Caco-2 (cell line): ENCODE measurements at regions not wholly inside any gene's neighbourhood (a gene's known extent, or its start where the extent isn't known, plus 50 kb on each side); places are given as distances from the start of the nearest gene placed in this dataset.

Source experiments
- BruUV-seq: library from RNA; stranded (reverse); fragments of 400-500 nt; replicated peaks from 2 replicates; lab custom pipeline; 2021; lab: Mats Ljungman, UMichigan
- CTCF ChIA-PET: fragments of 300-600 bp; sonication (Branson Sonifier 250); formaldehyde crosslinking; loops from one replicate; lab custom pipeline; 2022; ENCODE audit warnings: antibody characterized with exemption; lab: Charles Lee
- POLR2A ChIA-PET: fragments of 300-600 bp; sonication (Branson Sonifier 250); formaldehyde crosslinking; loops from one replicate; lab custom pipeline; 2022; ENCODE audit warnings: antibody characterized with exemption; lab: Charles Lee
- DNase-seq, 2 experiments: peaks; one replicate each; pipeline versions ENCODE4 v3.0.0 to v3.0.0-alpha.2; 2020 to 2022
- H3K27me3 ChIP-seq: replicated peaks from 2 replicates; pipeline ENCODE4 v1.6.0; 2011; ENCODE audit warnings: low read length; ENCODE audit not compliant: control insufficient read depth, insufficient read depth
- H3K36me3 ChIP-seq: 2 replicates; pipeline ENCODE4 v1.5.1; 2011; ENCODE audit warnings: low read length; ENCODE audit not compliant: control insufficient read depth, insufficient read depth
- H3K4me1 ChIP-seq: fragments of 250-450 bp; sonication (Bioruptor Pico); 2 replicates; pipeline ENCODE4 v1.5.1; 2020; ENCODE audit warnings: mild to moderate bottlenecking
- H3K4me3 ChIP-seq: 2 replicates; pipeline ENCODE4 v1.5.1; 2011; ENCODE audit warnings: low read depth, mild to moderate bottlenecking, control low read depth, low read length
- H3K9me3 ChIP-seq: fragments of 250-450 bp; sonication (Bioruptor Pico); 2 replicates; pipeline ENCODE4 v1.5.1; 2020; ENCODE audit warnings: mild to moderate bottlenecking, moderate library complexity
- H3K27ac Mint-ChIP-seq: one replicate; pipeline ENCODE4 v1.8.0; 2022; ENCODE audit warnings: mixed read lengths; ENCODE audit not compliant: unreplicated experiment
- H3K27me3 Mint-ChIP-seq: one replicate; pipeline ENCODE4 v1.8.0; 2022; ENCODE audit warnings: mixed read lengths; ENCODE audit not compliant: insufficient read depth, unreplicated experiment
- H3K36me3 Mint-ChIP-seq: one replicate; pipeline ENCODE4 v1.8.0; 2022; ENCODE audit warnings: mild to moderate bottlenecking, mixed read lengths; ENCODE audit not compliant: insufficient read depth, unreplicated experiment
- H3K4me1 Mint-ChIP-seq: one replicate; pipeline ENCODE4 v1.8.0; 2022; ENCODE audit warnings: low read depth, mixed read lengths; ENCODE audit not compliant: unreplicated experiment
- H3K4me3 Mint-ChIP-seq: one replicate; pipeline ENCODE4 v1.8.0; 2022; ENCODE audit warnings: mild to moderate bottlenecking, moderate library complexity, mixed read lengths; ENCODE audit not compliant: unreplicated experiment
- H3K9me3 Mint-ChIP-seq: one replicate; pipeline ENCODE4 v1.8.0; 2022; ENCODE audit warnings: mixed read lengths; ENCODE audit not compliant: unreplicated experiment
- CTCF ChIP-seq, 2 experiments: fragments of 200-600 bp in 1 of 2; IDR thresholded peaks; 1 replicate in 1 of 2; 2 replicates in 1 of 2; pipeline versions ENCODE4 v1.5.1 to v1.8.0; 2011 to 2022; ENCODE audit warnings: antibody characterized with exemption in 1 of 2, control low read depth in 1 of 2, inconsistent platforms in 1 of 2, low read depth in 1 of 2, low read length in 1 of 2, mild to moderate bottlenecking in 1 of 2, moderate library complexity in 1 of 2; ENCODE audit not compliant: insufficient read depth in 1 of 2, severe bottlenecking in 1 of 2, unreplicated experiment in 1 of 2
- intact Hi-C: fragments of 100-400 bp; cut with micrococcal nuclease; formaldehyde crosslinking; loops from one replicate; pipeline ENCODE4 v1.10.0; 2022; ENCODE audit not compliant: unreplicated experiment

- intact Hi-C loops = no loop called here
- Histone ChIP-seq H3K36me3 (no peaks in the 10 kb centered on the region), H3K4me3 (no peak overlapping the region), H3K4me1 (no peaks in the 10 kb centered on the region), H3K9me3 (no peaks in the 10 kb centered on the region), H3K27me3 (no peaks in the 10 kb centered on the region)
- Mint-ChIP-seq H3K27me3 (peaks cover 2% of the 10 kb centered on the region), H3K36me3 (no peaks in the 10 kb centered on the region), H3K4me3 (no peak overlapping the region), H3K9me3 (no peaks in the 10 kb centered on the region), H3K27ac (no peak overlapping the region), H3K4me1 (no peaks in the 10 kb centered on the region)
- DNase-seq = no peak
- CTCF ChIA-PET = no interaction called here
- no peak for TF ChIP-seq CTCF (IDR thresholded peaks at IDR 0.05; ENCODE audit: insufficient read depth in 1 of 2, low read depth in 1 of 2, low read length in 1 of 2, severe bottlenecking in 1 of 2, unreplicated experiment in 1 of 2)
- POLR2A ChIA-PET = no interaction called here
- no TSS peak for BruUV-seq
Measured at GRCh38 chr13:70612881-70613280, 504.6 kb upstream of the KLHL1 start.

- Histone ChIP-seq H3K27me3 (no peaks in the 10 kb centered on the region), H3K36me3 (no peaks in the 10 kb centered on the region), H3K9me3 (no peaks in the 10 kb centered on the region), H3K4me3 (no peak overlapping the region), H3K4me1 (no peaks in the 10 kb centered on the region)
- Mint-ChIP-seq H3K27ac (no peak overlapping the region), H3K4me1 (no peaks in the 10 kb centered on the region), H3K4me3 (no peak overlapping the region), H3K36me3 (no peaks in the 10 kb centered on the region), H3K27me3 (no peaks in the 10 kb centered on the region), H3K9me3 (no peaks in the 10 kb centered on the region)
- TF ChIP-seq CTCF (IDR thresholded peaks at IDR 0.05; ENCODE audit: insufficient read depth in 1 of 2, low read depth in 1 of 2, low read length in 1 of 2, severe bottlenecking in 1 of 2, unreplicated experiment in 1 of 2) = no peak
- BruUV-seq = no TSS peak
- DNase-seq = no peak
- ChIA-PET CTCF (no interaction called here), POLR2A (no interaction called here)
- intact Hi-C loops = no loop called here
Measured at GRCh38 chr13:70604448-70604847, 496.2 kb upstream of the KLHL1 start.

DNA sequence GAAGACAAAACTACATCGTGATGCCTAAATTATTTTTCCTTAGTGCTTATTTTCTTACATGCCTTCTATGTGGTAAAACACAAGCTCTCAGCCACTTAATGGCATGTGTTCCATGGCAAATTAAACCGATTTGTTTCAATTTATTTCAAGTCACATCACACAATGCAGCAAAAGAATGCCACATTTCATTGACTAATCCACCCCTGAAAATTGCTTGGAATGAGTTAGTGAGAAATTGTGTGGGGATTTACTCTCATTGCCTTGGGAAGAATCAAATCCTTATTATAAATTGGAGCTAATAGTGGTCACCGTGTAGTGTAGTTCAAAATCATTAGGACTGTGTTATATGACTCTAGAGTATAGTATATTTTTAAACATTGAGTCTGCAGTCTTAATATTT, 485.5 kb upstream of the KLHL1 start:
- Histone ChIP-seq H3K27me3 (no peaks in the 10 kb centered on the region), H3K4me3 (no peak overlapping the region), H3K9me3 (no peaks in the 10 kb centered on the region), H3K4me1 (no peaks in the 10 kb centered on the region), H3K36me3 (no peaks in the 10 kb centered on the region)
- Mint-ChIP-seq H3K27ac (no peak overlapping the region), H3K36me3 (no peaks in the 10 kb centered on the region), H3K27me3 (no peaks in the 10 kb centered on the region), H3K4me3 (no peak overlapping the region), H3K4me1 (no peaks in the 10 kb centered on the region), H3K9me3 (no peaks in the 10 kb centered on the region)
- POLR2A ChIA-PET = no interaction called here
- no peak for TF ChIP-seq CTCF (IDR thresholded peaks at IDR 0.05; ENCODE audit: insufficient read depth in 1 of 2, low read depth in 1 of 2, low read length in 1 of 2, severe bottlenecking in 1 of 2, unreplicated experiment in 1 of 2)
- intact Hi-C loops = no loop called here
- BruUV-seq = no TSS peak
- CTCF ChIA-PET = no interaction called here
- no peak for DNase-seq
